ENCODE measurements at regions not wholly inside any gene's neighbourhood (a gene's known extent, or its start where the extent isn't known, plus 50 kb on each side); places are given as distances from the start of the nearest gene placed in this dataset.

GRCh38 chr1:239817801-239818200 is 273.9 kb upstream of the FMN2 start:
- DNase-seq (ENCODE audit: low read depth, low spot score): no peak

- no peak for DNase-seq (ENCODE audit: low read depth, low spot score)
Measured at GRCh38 chr1:239819096-239819495, 272.6 kb upstream of the FMN2 start.

- DNase-seq (ENCODE audit: low read depth, low spot score): no peak
Measured at GRCh38 chr1:239819756-239820250, 271.9 kb upstream of the FMN2 start.

- no peak for DNase-seq (ENCODE audit: low read depth, low spot score)
Measured at GRCh38 chr1:239823852-239824251, 267.8 kb upstream of the FMN2 start.

DNA sequence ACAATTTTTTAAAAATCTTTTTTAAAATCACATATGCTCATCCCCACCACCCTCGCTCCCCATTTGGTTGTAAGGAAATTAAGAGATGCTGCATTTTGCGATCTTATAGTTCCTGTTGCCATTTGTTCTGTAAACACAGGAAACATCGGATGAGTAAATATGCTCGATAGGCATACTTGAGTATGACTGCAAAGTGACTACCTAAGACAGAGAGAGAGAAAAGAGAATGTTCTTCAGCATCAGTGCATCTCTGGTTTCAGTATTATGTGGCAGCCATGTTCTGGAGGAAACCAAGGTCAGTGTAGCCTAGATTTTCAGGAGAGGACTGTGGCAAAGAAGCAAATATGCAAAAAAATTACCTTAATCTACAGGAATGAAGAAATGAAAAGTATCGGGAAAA is 265.5 kb upstream of the FMN2 start:
- DNase-seq (ENCODE audit: low read depth, low spot score): no peak

GRCh38 chr1:239826736-239827135 is 264.9 kb upstream of the FMN2 start:
- no peak for DNase-seq (ENCODE audit: low read depth, low spot score)

- no peak for DNase-seq (ENCODE audit: low read depth, low spot score)
Measured at GRCh38 chr1:239829535-239829934, 262.1 kb upstream of the FMN2 start.

GRCh38 chr1:239831577-239832355 is 259.9 kb upstream of the FMN2 start:
- no peak for DNase-seq (ENCODE audit: low read depth, low spot score)

GRCh38 chr1:239833723-239834122 is 258.0 kb upstream of the FMN2 start:
- no peak for DNase-seq (ENCODE audit: low read depth, low spot score)

GRCh38 chr1:239835946-239836440 is 255.7 kb upstream of the FMN2 start:
- DNase-seq (ENCODE audit: low read depth, low spot score): no peak

GRCh38 chr1:239840336-239840735 is 251.3 kb upstream of the FMN2 start:
- DNase-seq (ENCODE audit: low read depth, low spot score): no peak

DNA sequence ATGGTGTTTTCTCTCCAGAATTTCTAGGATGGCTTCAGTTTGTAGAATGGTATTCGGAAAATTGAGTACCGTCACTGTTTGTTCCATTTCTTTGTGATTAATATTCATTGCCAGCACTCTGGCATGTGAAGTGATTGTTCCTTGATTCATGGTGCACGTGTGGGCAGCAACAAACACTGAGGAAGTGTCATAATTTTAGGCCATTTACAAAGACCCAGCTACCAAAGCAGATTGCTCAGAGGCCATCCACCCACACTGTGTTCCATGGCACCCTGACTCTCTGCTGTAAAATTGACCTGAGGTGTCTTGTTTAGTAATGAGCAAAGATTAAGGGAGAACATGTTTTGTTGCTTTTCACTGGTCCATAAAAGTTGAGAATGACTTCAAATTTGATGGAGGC is 250.9 kb upstream of the FMN2 start:
- DNase-seq (ENCODE audit: low read depth, low spot score): no peak

DNA sequence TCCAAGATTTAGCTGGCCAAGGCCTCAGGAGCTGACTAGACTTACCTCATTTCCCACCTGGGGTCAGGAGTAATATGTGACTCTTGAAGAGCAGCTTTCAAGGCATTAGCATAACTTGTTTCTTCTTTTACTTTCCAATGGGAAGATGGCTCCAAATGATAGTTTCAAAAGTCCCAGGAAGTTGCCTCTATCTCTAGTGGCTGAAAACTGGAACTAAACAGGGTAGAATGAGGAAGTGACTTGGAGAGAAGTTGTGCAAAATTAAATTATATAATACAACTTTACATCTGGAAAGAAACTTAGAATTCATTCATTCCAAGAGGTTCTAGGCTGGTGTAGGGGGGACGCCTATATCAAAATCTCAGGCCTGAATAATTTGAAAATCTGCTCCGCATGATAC is 250.1 kb upstream of the FMN2 start:
- no peak for DNase-seq (ENCODE audit: low read depth, low spot score)

DNA sequence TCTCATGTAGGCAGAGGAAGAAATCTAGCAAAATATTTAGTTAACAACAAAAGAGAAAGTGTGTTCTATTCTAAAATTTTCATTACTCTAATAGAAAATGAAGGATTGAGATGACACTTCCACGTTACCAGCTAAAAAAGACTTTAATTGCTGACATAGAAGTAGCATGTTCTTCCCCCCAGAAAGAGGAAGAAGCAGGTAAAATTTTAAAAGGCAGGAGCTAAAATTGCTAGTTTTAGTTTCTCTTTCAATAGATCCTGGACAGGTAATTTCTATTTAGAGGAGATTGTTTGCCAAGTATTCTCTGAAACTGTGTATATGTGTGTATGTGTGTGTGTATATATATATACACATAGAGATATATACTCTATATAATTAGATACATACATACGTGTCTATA is 248.1 kb upstream of the FMN2 start:
- DNase-seq (ENCODE audit: low read depth, low spot score): no peak

DNA sequence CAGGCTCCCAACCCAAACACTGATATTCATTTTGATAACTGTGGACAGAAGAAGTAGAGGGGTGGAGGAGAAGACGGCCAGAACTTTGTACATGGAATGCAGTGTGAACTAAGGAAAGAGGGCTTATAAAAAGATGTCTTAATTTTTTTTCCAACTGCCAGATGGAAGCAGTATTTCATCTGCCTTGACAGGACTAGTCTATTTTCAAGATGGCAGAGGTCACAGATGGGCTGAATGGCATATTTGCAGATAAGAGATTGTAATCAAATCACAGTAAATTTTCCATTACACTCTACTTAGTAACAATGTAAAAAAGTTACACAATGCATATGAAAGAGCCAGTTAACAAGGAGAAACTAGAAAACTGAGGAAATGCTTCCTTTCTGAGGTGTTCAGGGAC is 246.8 kb upstream of the FMN2 start:
- DNase-seq (ENCODE audit: low read depth, low spot score): no peak

GRCh38 chr1:239854922-239855321 is 236.8 kb upstream of the FMN2 start:
- DNase-seq (ENCODE audit: low read depth, low spot score): no peak

DNA sequence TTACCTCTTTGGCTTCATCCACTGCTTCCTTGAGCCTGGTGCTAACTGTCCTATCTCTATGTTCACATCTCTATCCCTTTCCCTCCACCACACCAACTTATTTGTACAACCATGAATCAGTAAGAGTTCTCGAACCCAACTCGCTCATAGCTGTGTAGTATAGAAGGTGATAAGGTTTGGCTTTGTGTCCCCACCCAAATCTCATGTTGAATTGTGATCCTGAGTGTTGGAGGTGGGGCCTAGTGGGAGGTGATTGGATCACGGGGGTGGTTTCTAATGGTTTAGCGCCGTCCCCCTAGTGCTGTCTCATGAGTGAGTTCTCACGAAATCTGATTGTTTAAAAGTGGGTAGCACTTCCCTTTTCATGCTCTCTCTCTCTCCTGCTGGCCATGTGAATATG is 235.6 kb upstream of the FMN2 start:
- no peak for DNase-seq (ENCODE audit: low read depth, low spot score)

DNA sequence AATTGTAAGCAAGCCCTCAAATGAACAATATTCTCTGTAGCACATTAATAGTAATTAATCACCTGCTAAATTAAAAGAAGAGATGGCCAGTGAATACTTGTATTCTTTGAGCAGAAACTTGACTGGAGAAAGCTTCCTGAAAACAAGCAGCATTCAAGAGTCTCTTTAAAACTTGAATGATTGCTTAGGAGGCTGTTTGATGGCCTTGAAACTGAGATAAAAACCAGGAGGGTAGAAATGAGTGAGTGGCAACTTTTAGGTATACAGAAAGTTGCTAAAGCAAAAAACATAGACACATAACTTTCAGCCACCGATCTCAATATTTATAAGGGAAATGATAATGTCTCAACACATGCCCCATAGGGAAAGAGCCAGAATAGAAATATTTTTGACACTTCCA is 234.8 kb upstream of the FMN2 start:
- DNase-seq (ENCODE audit: low read depth, low spot score): no peak

- no peak for DNase-seq (ENCODE audit: low read depth, low spot score)
Measured at GRCh38 chr1:239858057-239858456, 233.6 kb upstream of the FMN2 start.

GRCh38 chr1:239858529-239858928 is 233.2 kb upstream of the FMN2 start:
- no peak for DNase-seq (ENCODE audit: low read depth, low spot score)

DNA sequence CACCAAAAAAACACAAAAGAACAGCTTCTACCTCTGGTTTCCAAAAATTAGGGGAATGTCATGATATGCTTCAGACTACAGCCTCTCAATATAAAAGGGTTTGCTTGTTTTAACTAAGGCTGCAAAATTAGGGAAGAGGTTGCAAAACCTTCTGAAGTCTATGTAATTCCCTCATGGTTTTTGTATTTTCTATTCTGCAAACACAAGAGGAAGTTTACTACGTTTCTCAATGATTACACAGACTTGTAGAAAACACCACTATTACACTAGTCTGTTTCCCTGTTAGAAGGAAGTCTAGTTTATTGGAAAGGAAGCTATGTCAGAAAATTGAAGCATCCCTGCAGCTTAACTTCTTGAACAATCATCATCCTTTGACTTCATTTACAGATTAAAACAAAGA is 229.7 kb upstream of the FMN2 start:
- no peak for DNase-seq (ENCODE audit: low read depth, low spot score)

GRCh38 chr1:239868058-239868832 is 223.4 kb upstream of the FMN2 start:
- DNase-seq (ENCODE audit: low read depth, low spot score): no peak

DNA sequence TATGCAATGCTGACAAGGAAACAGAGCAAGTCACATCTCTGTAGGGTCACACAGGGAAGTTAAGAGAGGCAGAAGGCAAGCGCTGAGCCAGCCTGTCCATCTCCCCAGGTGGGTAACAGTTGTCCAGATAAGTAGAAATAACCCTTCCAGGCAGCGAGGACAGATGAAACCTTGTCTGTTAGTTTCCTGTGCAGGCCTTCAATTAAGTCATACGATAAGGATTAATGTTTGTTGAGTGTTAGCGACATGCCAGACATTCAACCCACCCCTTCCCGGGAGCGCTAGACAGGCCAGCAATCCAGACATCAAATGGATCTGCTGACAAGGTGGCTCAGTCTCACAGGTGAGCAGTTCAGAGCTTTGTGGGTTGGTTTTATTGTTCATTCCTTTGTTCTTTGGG is 221.5 kb upstream of the FMN2 start:
- no peak for DNase-seq (ENCODE audit: low read depth, low spot score)
